Fibroblast of villous mesenchyme (primary cell): ENCODE measurements at regions not wholly inside any gene's neighbourhood (a gene's known extent, or its start where the extent isn't known, plus 50 kb on each side); places are given as distances from the start of the nearest gene placed in this dataset.

Experiments used
- DNase-seq: peaks from one replicate; pipeline ENCODE4 v3.0.0-alpha.2; 2010; ENCODE audit warnings: low read depth
- H3K4me3 ChIP-seq: 2 replicates; pipeline ENCODE4 v1.5.1; 2011; ENCODE audit warnings: low read depth, mild to moderate bottlenecking, low read length
- CTCF ChIP-seq: IDR thresholded peaks from 2 replicates; pipeline ENCODE4 v1.5.1; 2012; ENCODE audit warnings: low read depth, mild to moderate bottlenecking, low read length; ENCODE audit not compliant: insufficient read depth

GRCh38 chrX:124619710-124620109 lies 273.3 kb downstream of the SH2D1A start:
- TF ChIP-seq CTCF = no peak
- no peak for DNase-seq

GRCh38 chrX:124634363-124634762 lies 288.0 kb downstream of the SH2D1A start:
- no peak for TF ChIP-seq CTCF
- no peak for DNase-seq
- H3K4me3 ChIP-seq = no peak overlapping the region

More at GRCh38 chrX:124619710-124620109, 273.3 kb downstream of the SH2D1A start:
- H3K4me3 ChIP-seq = no peak overlapping the region

GRCh38 chrX:124641737-124642491 lies 295.6 kb downstream of the SH2D1A start:
- TF ChIP-seq CTCF = no peak
- no peak overlapping the region for H3K4me3 ChIP-seq
- DNase-seq = no peak

GRCh38 chrX:124646403-124646802 lies 300.0 kb downstream of the SH2D1A start:
- DNase-seq = no peak
- no peak for TF ChIP-seq CTCF
- H3K4me3 ChIP-seq = no peak overlapping the region

GRCh38 chrX:124651031-124651430 lies 304.7 kb downstream of the SH2D1A start:
- no peak overlapping the region for H3K4me3 ChIP-seq
- no peak for DNase-seq
- no peak for TF ChIP-seq CTCF

- no peak for DNase-seq
- no peak overlapping the region for H3K4me3 ChIP-seq
- no peak for TF ChIP-seq CTCF
These were observed 319.4 kb downstream of the SH2D1A start for GRCh38 chrX:124665621-124666400.

- DNase-seq = no peak
- H3K4me3 ChIP-seq = no peak overlapping the region
- TF ChIP-seq CTCF = no peak
These were observed 332.8 kb downstream of the SH2D1A start for GRCh38 chrX:124679199-124679598.
